HEK293 (cell line): ENCODE measurements at regions not wholly inside any gene's neighbourhood (a gene's known extent, or its start where the extent isn't known, plus 50 kb on each side); places are given as distances from the start of the nearest gene placed in this dataset.

Experiments
- GLI4 ChIP-seq: fragments of 450-650 bp; formaldehyde crosslinking; IDR thresholded peaks from 2 replicates; pipeline ENCODE4 v1.5.1; 2016; ENCODE audit warnings: missing biosample characterization, missing genetic modification characterization
- KLF10 ChIP-seq: fragments of 450-650 bp; IDR thresholded peaks from 2 replicates; pipeline ENCODE4 v1.5.1; 2018; ENCODE audit warnings: missing biosample characterization, mild to moderate bottlenecking, missing genetic modification characterization
- KLF16 ChIP-seq: fragments of 450-650 bp; formaldehyde crosslinking; IDR thresholded peaks from 2 replicates; pipeline ENCODE4 v1.5.1; 2017; ENCODE audit warnings: missing biosample characterization, missing genetic modification characterization
- PRDM4 ChIP-seq: fragments of 450-650 bp; formaldehyde crosslinking; IDR thresholded peaks from 2 replicates; pipeline ENCODE4 v1.5.1; 2017; ENCODE audit warnings: missing biosample characterization, missing genetic modification characterization
- SETDB1 ChIP-seq: IDR thresholded peaks from one replicate; pipeline ENCODE4 v1.6.1; 2017; ENCODE audit warnings: mild to moderate bottlenecking, low read length, moderate library complexity, mixed read lengths; ENCODE audit not compliant: insufficient read length
- WT1 ChIP-seq: fragments of 450-650 bp; formaldehyde crosslinking; IDR thresholded peaks from 2 replicates; pipeline ENCODE4 v1.5.1; 2016; ENCODE audit warnings: missing biosample characterization, missing genetic modification characterization
- ZBTB10 ChIP-seq: fragments of 450-650 bp; formaldehyde crosslinking; IDR thresholded peaks from 2 replicates; pipeline ENCODE4 v1.5.1; 2016; ENCODE audit warnings: missing biosample characterization, missing genetic modification characterization
- ZBTB17 ChIP-seq: fragments of 450-650 bp; formaldehyde crosslinking; IDR thresholded peaks from 2 replicates; pipeline ENCODE4 v1.5.1; 2016; ENCODE audit warnings: missing biosample characterization, missing genetic modification characterization
- ZBTB44 ChIP-seq: fragments of 450-650 bp; IDR thresholded peaks from 2 replicates; pipeline ENCODE4 v1.5.1; 2018; ENCODE audit warnings: missing biosample characterization, mild to moderate bottlenecking, missing genetic modification characterization
- ZBTB48 ChIP-seq: fragments of 450-650 bp; formaldehyde crosslinking; IDR thresholded peaks from 2 replicates; pipeline ENCODE4 v1.5.1; 2016; ENCODE audit warnings: missing biosample characterization, missing genetic modification characterization
- ZBTB49 ChIP-seq: fragments of 450-650 bp; formaldehyde crosslinking; IDR thresholded peaks from 2 replicates; pipeline ENCODE4 v1.5.1; 2016; ENCODE audit warnings: missing biosample characterization, missing genetic modification characterization, low read depth
- ZFHX2 ChIP-seq: fragments of 450-650 bp; formaldehyde crosslinking; conservative IDR thresholded peaks from 2 replicates; pipeline ENCODE4 v1.5.1; 2016; ENCODE audit warnings: missing biosample characterization, missing genetic modification characterization
- ZIC2 ChIP-seq: fragments of 450-650 bp; formaldehyde crosslinking; IDR thresholded peaks from 2 replicates; pipeline ENCODE4 v1.5.1; 2016; ENCODE audit warnings: missing biosample characterization, missing genetic modification characterization
- ZNF174 ChIP-seq: fragments of 450-650 bp; formaldehyde crosslinking; IDR thresholded peaks from 2 replicates; pipeline ENCODE4 v1.5.0; 2017; ENCODE audit warnings: missing biosample characterization, mild to moderate bottlenecking, missing genetic modification characterization
- ZNF202 ChIP-seq: fragments of 450-650 bp; formaldehyde crosslinking; IDR thresholded peaks from 2 replicates; pipeline ENCODE4 v1.5.1; 2016; ENCODE audit warnings: missing biosample characterization, missing genetic modification characterization, borderline replicate concordance
- ZNF214 ChIP-seq: fragments of 450-650 bp; formaldehyde crosslinking; IDR thresholded peaks from 2 replicates; pipeline ENCODE4 v1.5.1; 2017; ENCODE audit warnings: missing biosample characterization, mild to moderate bottlenecking, missing genetic modification characterization, borderline replicate concordance
- ZNF26 ChIP-seq: fragments of 450-650 bp; formaldehyde crosslinking; IDR thresholded peaks from 2 replicates; pipeline ENCODE4 v1.5.1; 2016; ENCODE audit warnings: missing biosample characterization, missing genetic modification characterization
- ZNF266 ChIP-seq: fragments of 450-650 bp; formaldehyde crosslinking; IDR thresholded peaks from 2 replicates; pipeline ENCODE4 v1.5.1; 2016; ENCODE audit warnings: missing biosample characterization, missing genetic modification characterization, low read depth
- ZNF292 ChIP-seq: fragments of 450-650 bp; formaldehyde crosslinking; IDR thresholded peaks from 2 replicates; pipeline ENCODE4 v1.5.1; 2016; ENCODE audit warnings: low read depth, missing biosample characterization, missing genetic modification characterization, borderline replicate concordance
- ZNF335 ChIP-seq: fragments of 450-650 bp; formaldehyde crosslinking; conservative IDR thresholded peaks from 2 replicates; pipeline ENCODE4 v1.5.1; 2016; ENCODE audit warnings: missing biosample characterization, missing genetic modification characterization
- ZNF366 ChIP-seq: fragments of 450-650 bp; formaldehyde crosslinking; conservative IDR thresholded peaks from 2 replicates; pipeline ENCODE4 v1.5.1; 2016; ENCODE audit warnings: missing biosample characterization, missing genetic modification characterization
- ZNF423 ChIP-seq: fragments of 450-650 bp; formaldehyde crosslinking; IDR thresholded peaks from 2 replicates; pipeline ENCODE4 v1.5.1; 2016; ENCODE audit warnings: missing biosample characterization, missing genetic modification characterization
- ZNF473 ChIP-seq: fragments of 450-650 bp; formaldehyde crosslinking; IDR thresholded peaks from 2 replicates; pipeline ENCODE4 v1.5.1; 2017; ENCODE audit warnings: missing biosample characterization, missing genetic modification characterization
- ZNF544 ChIP-seq: fragments of 450-650 bp; formaldehyde crosslinking; IDR thresholded peaks from 2 replicates; pipeline ENCODE4 v1.5.0; 2017; ENCODE audit warnings: missing biosample characterization, missing genetic modification characterization
- ZNF549 ChIP-seq: fragments of 450-650 bp; IDR thresholded peaks from 2 replicates; pipeline ENCODE4 v1.5.1; 2018; ENCODE audit warnings: missing biosample characterization, missing genetic modification characterization, mild to moderate bottlenecking, inconsistent platforms, moderate library complexity
- ZNF561 ChIP-seq: fragments of 450-650 bp; IDR thresholded peaks from 2 replicates; pipeline ENCODE4 v1.5.1; 2018; ENCODE audit warnings: missing biosample characterization, missing genetic modification characterization, borderline replicate concordance
- ZNF580 ChIP-seq: fragments of 450-650 bp; formaldehyde crosslinking; IDR thresholded peaks from 2 replicates; pipeline ENCODE4 v1.5.1; 2016; ENCODE audit warnings: missing biosample characterization, missing genetic modification characterization
- ZNF596 ChIP-seq: fragments of 450-650 bp; IDR thresholded peaks from 2 replicates; pipeline ENCODE4 v1.5.0; 2018; ENCODE audit warnings: missing biosample characterization, mild to moderate bottlenecking, missing genetic modification characterization, moderate library complexity
- ZNF623 ChIP-seq: fragments of 450-650 bp; formaldehyde crosslinking; IDR thresholded peaks from 2 replicates; pipeline ENCODE4 v1.5.1; 2016; ENCODE audit warnings: missing biosample characterization, missing genetic modification characterization

- TF ChIP-seq GLI4 (tag by site-specific recombination) (no peak), ZBTB44 (tag by site-specific recombination) (peak; percentile 98), KLF10 (tag by site-specific recombination) (peak; percentile 79), ZNF202 (tag by site-specific recombination) (no peak), ZNF335 (tag by site-specific recombination) (no peak), SETDB1 (no peak), ZNF214 (tag by site-specific recombination) (peak; percentile 44; the same call in 1 of the 2 replicates), ZNF174 (tag by site-specific recombination) (no peak), WT1 (tag by site-specific recombination) (peak; percentile 78), ZNF266 (no peak), ZBTB10 (no peak), ZNF596 (tag by site-specific recombination) (no peak), ZNF549 (tag by site-specific recombination) (peak; percentile 68; the same call in 1 of the 2 replicates), ZNF544 (tag by site-specific recombination) (no peak), ZNF580 (tag by site-specific recombination) (peak; percentile 72), ZNF473 (tag by site-specific recombination) (no peak), ZNF623 (tag by site-specific recombination) (no peak), ZNF26 (tag by site-specific recombination) (no peak), ZNF423 (tag by site-specific recombination) (no peak), ZNF292 (no peak), KLF16 (tag by site-specific recombination) (no peak), ZBTB17 (peak; percentile 35), ZNF561 (tag by site-specific recombination) (peak; percentile 89; the same call in 1 of the 2 replicates), ZNF366 (tag by site-specific recombination) (peak; percentile 73), ZBTB49 (tag by site-specific recombination) (no peak), ZIC2 (tag by site-specific recombination) (no peak), PRDM4 (tag by site-specific recombination) (peak; percentile 61; the same call in 1 of the 2 replicates), ZFHX2 (tag by site-specific recombination) (no peak), ZBTB48 (tag by site-specific recombination) (no peak)
Observed at GRCh38 chr5:17379100-17379951, 118.7 kb upstream of the TAF11L2 start (continued).
